SJSA1 (cell line): ENCODE measurements at regions not wholly inside any gene's neighbourhood (a gene's known extent, or its start where the extent isn't known, plus 50 kb on each side); places are given as distances from the start of the nearest gene placed in this dataset.
"Not testable (repeated sequence)": the region's sequence is repeated elsewhere in the genome, so short reads cannot be mapped to it uniquely, and the experiment has no call there.

Experiments used
- DNase-seq, 2 experiments: peaks; one replicate each; pipeline ENCODE4 v3.0.0-alpha.2; 2015 to 2020; ENCODE audit warnings: low spot score in 2 of 2, low read depth in 1 of 2
- H3K27ac ChIP-seq: fragments of 250-450 bp; sonication (Bioruptor Pico); 2 replicates; pipeline ENCODE4 v1.5.1; 2020; ENCODE audit warnings: mild to moderate bottlenecking, moderate library complexity
- H3K27me3 ChIP-seq: fragments of 250-450 bp; sonication (Bioruptor Pico); replicated peaks from 2 replicates; pipeline ENCODE4 v1.5.1; 2020; ENCODE audit warnings: mild to moderate bottlenecking, moderate library complexity
- H3K36me3 ChIP-seq: fragments of 250-450 bp; sonication (Bioruptor Pico); 2 replicates; pipeline ENCODE4 v1.5.1; 2020; ENCODE audit warnings: mild to moderate bottlenecking
- H3K4me1 ChIP-seq: fragments of 250-450 bp; sonication (Bioruptor Pico); replicated peaks from 2 replicates; pipeline ENCODE4 v1.6.1; 2021; ENCODE audit warnings: mild to moderate bottlenecking
- H3K4me3 ChIP-seq: fragments of 250-450 bp; sonication (Bioruptor Pico); 2 replicates; pipeline ENCODE4 v1.5.1; 2020; ENCODE audit warnings: mild to moderate bottlenecking
- H3K9me3 ChIP-seq: fragments of 250-450 bp; sonication (Bioruptor Pico); replicated peaks from 2 replicates; pipeline ENCODE4 v1.5.1; 2020; ENCODE audit warnings: mild to moderate bottlenecking

DNA sequence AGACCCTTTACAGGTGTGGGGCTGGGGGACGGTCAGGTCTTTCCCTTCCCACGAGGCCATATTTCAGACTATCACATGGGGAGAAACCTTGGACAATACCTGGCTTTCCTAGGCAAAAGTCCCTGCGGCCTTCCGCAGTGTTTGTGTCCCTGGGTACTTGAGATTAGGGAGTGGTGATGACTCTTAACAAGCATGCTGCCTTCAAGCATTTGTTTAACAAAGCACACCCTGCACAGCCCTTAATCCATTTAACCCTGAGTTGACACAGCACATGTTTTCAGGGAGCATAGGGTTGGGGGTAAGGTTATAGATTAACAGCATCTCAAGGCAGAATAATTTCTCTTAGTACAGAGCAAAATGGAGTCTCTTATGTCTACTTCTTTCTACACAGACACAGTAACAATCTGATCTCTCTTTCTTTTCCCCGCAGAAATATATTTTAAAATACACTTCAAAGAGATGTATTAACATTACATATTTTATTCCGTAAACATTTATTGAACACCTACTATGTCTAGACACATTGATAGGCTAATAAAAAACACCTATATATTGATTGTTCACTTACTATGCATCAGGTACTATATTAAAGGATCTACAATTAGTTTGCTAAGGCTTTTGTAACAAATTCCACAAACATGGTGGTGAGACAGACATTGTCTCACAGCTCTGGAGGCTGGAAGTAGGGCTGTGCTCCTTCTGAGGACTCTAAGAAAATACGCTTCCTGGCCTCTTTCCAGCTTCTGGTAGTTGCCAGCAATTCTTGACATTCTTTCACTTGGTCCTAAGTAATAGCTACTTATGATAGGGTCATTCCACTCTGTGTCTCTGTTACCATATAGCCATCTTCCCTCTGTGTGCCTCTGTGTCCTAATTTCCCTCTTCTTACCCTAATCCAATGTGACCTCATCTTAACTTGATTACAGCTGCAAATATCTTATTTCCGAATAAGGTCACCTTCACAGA is 118.4 kb downstream of the SPP2 start:
- Histone ChIP-seq H3K4me1 (peaks cover 48% of the 10 kb centered on the region), H3K27ac (peak overlapping the region; percentile 34)
- not testable (repeated sequence) for H3K9me3 ChIP-seq, H3K27me3 ChIP-seq, H3K4me3 ChIP-seq, H3K36me3 ChIP-seq
- DNase-seq: peak; percentile 75 to 78

DNA sequence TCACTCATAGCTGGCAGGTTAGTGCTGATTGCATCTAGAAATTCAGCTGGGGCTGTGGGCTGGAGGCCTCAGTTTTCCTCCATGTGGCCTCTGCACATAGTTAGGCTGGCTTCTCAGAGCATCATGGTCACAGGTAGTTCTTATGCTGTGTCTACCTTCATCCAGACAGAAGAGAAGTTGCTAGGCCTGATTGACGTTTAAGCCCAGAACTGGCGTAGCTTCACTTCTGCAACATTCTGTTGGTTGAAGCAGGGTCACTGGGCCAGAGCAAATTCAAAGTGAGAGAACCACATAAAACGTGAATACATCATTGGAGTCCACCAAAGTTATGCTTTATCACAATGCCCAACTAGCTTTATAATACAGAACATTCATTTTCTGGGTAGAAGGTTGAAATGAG is 116.0 kb downstream of the SPP2 start:
- Histone ChIP-seq H3K9me3 (no peaks in the 10 kb centered on the region), H3K4me3 (no peak overlapping the region), H3K4me1 (peaks cover 60% of the 10 kb centered on the region), H3K27ac (peak overlapping the region; percentile 67), H3K27me3 (no peaks in the 10 kb centered on the region), H3K36me3 (no peaks in the 10 kb centered on the region)
- DNase-seq: no peak

- H3K36me3 ChIP-seq: no peaks in the 10 kb centered on the region
- peak; percentile 64 to 84 for DNase-seq
- no peak overlapping the region for H3K4me3 ChIP-seq
- peaks cover 60% of the 10 kb centered on the region for H3K4me1 ChIP-seq
- H3K9me3 ChIP-seq: no peaks in the 10 kb centered on the region
- no peaks in the 10 kb centered on the region for H3K27me3 ChIP-seq
- H3K27ac ChIP-seq: peak overlapping the region; percentile 67
Measured at GRCh38 chr2:234165421-234165820, 114.9 kb downstream of the SPP2 start.

- H3K27me3 ChIP-seq: no peaks in the 10 kb centered on the region
- no peak for DNase-seq
- H3K4me1 ChIP-seq: peaks cover 56% of the 10 kb centered on the region
- H3K9me3 ChIP-seq: no peaks in the 10 kb centered on the region
- peak overlapping the region; percentile 67 for H3K27ac ChIP-seq
- H3K36me3 ChIP-seq: no peaks in the 10 kb centered on the region
- no peak overlapping the region for H3K4me3 ChIP-seq
Measured at GRCh38 chr2:234164493-234165413, 114.3 kb downstream of the SPP2 start.

DNA sequence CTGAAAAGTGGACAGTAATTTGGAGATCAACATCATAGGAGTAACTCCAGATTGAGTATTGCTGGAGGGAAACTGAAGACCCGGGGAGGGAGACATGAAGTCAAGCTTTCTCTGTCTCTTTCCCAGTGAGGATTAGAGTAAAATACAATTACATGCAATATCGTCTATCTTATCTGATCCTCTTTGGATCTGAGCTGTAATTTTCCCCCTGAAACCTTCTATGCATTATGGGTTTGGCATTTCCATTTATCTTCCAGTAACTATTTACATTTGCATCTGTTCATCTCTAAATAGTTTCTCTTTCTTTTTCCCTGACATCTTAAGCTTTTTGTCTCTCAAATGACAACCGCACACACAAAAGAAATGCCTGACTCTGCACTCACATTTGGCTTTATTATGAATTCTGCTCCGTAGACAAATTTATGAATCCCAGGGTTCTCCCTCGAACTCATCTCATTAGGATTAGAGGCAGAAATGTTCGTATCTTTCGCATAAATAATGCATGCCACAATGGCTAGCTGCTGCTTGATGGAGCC is 113.1 kb downstream of the SPP2 start:
- DNase-seq: peak in 1 of 2 experiments; percentile 22
- Histone ChIP-seq H3K4me3 (no peak overlapping the region), H3K9me3 (no peaks in the 10 kb centered on the region), H3K36me3 (no peaks in the 10 kb centered on the region), H3K27ac (peak overlapping the region; percentile 67; the same call in 1 of the 2 replicates), H3K4me1 (peaks cover 51% of the 10 kb centered on the region), H3K27me3 (no peaks in the 10 kb centered on the region)

- no peaks in the 10 kb centered on the region for H3K27me3 ChIP-seq
- no peak for DNase-seq
- peaks cover 51% of the 10 kb centered on the region for H3K4me1 ChIP-seq
- no peak overlapping the region for H3K4me3 ChIP-seq
- H3K27ac ChIP-seq: no peak overlapping the region
- H3K36me3 ChIP-seq: no peaks in the 10 kb centered on the region
- H3K9me3 ChIP-seq: no peaks in the 10 kb centered on the region
Measured at GRCh38 chr2:234162861-234163260, 112.4 kb downstream of the SPP2 start.

- Histone ChIP-seq H3K27ac (no peak overlapping the region), H3K36me3 (no peaks in the 10 kb centered on the region), H3K4me1 (peaks cover 50% of the 10 kb centered on the region), H3K9me3 (no peaks in the 10 kb centered on the region), H3K27me3 (no peaks in the 10 kb centered on the region), H3K4me3 (no peak overlapping the region)
- DNase-seq: no peak
Measured at GRCh38 chr2:234161932-234162331, 111.4 kb downstream of the SPP2 start.

DNA sequence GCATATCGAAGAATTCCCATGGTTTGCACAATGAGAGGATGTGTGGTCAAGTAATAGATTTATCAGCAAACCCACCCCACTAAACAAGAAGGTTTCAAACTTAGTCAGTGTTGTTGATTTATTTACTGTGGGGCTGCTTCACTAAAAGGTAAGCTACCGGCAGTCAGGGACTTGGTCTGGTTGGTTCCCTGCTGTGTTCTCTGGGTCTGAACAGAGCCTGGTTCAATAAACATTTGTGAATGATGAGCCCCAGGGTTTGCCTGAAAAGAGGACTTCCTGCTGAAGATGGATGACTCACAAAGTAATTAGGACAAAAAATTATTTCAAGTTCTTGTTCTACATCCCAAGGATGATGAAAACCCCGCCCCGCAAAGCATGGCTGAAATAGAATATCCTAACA is 108.3 kb downstream of the SPP2 start:
- H3K27me3 ChIP-seq: no peaks in the 10 kb centered on the region
- no peak overlapping the region for H3K27ac ChIP-seq
- no peaks in the 10 kb centered on the region for H3K9me3 ChIP-seq
- DNase-seq: peak in 1 of 2 experiments; percentile 47
- no peaks in the 10 kb centered on the region for H3K36me3 ChIP-seq
- no peak overlapping the region for H3K4me3 ChIP-seq
- H3K4me1 ChIP-seq: peaks cover 20% of the 10 kb centered on the region

GRCh38 chr2:234157817-234158588 is 107.5 kb downstream of the SPP2 start:
- Histone ChIP-seq H3K4me1 (peaks cover 12% of the 10 kb centered on the region), H3K9me3 (no peaks in the 10 kb centered on the region), H3K4me3 (no peak overlapping the region), H3K36me3 (no peaks in the 10 kb centered on the region), H3K27ac (no peak overlapping the region), H3K27me3 (no peaks in the 10 kb centered on the region)
- no peak for DNase-seq

GRCh38 chr2:234156326-234156725 is 105.8 kb downstream of the SPP2 start:
- 0 out of 2 replicates have a peak, but pooled peaks cover 4% of the 10 kb centered on the region for H3K9me3 ChIP-seq
- H3K36me3 ChIP-seq: no peaks in the 10 kb centered on the region
- no peak overlapping the region for H3K4me3 ChIP-seq
- H3K27ac ChIP-seq: no peak overlapping the region
- H3K4me1 ChIP-seq: peaks cover 9% of the 10 kb centered on the region
- H3K27me3 ChIP-seq: no peaks in the 10 kb centered on the region
- DNase-seq: no peak

DNA sequence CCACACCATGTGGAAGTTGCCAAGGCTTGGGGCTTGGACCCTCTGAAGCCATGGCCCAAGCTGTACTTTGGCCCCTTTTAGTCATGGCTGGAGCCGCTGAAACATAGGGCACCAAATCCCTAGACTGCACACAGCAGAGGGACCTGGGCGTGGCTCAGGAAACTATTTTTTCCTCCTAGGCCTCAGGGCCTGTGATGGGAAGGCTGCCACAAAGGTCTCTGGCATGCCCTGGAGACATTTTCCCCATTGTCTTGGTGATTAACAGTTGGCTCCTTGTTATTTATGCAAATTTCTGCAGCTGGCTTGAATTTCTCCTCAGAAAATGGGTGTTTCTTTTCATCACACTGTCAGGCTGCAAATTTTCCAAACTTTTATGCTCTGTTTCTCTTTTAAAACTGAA is 102.3 kb downstream of the SPP2 start:
- H3K27ac ChIP-seq, H3K36me3 ChIP-seq, H3K4me1 ChIP-seq, DNase-seq, H3K4me3 ChIP-seq, H3K27me3 ChIP-seq, H3K9me3 ChIP-seq: not testable (repeated sequence)

DNA sequence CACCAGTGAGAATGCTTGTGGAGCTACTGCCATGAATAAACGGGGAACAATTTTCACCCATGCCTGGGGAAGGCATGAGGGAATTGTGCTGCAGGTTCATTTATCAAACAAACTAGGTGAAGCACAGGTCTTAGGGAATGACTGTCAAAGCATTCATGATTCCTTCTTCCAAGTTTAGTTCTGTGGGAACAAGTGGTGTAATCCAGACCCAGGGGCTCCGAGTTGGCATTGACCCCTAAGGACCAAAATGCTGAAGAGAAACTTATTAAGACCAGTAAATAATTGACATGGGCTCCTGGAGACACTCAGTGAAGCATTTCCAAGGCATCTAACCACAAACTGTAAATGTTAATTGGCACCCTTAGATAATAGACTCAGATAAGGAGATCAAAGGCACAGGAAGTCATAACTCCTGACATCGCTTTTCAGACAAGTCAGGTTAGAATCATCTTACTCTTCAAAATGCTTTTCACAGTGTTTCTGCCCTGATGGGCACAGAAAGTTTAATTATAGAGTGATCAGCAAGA is 96.9 kb downstream of the SPP2 start:
- Histone ChIP-seq H3K27me3 (no peaks in the 10 kb centered on the region), H3K9me3 (peaks cover under 1% of the 10 kb centered on the region; the same call in 1 of the 2 replicates), H3K36me3 (no peaks in the 10 kb centered on the region), H3K4me3 (no peak overlapping the region), H3K27ac (no peak overlapping the region), H3K4me1 (peaks cover 25% of the 10 kb centered on the region)
- no peak for DNase-seq
